Stimulated activated CD8-positive, alpha-beta memory T cell treated with anti-CD3 and anti-CD28 coated beads, Interleukin-12 subunit alpha, Interleukin-12 subunit beta, amount 100 ng/mL, for 24 hours (primary cell): ENCODE measurements at regions not wholly inside any gene's neighbourhood (a gene's known extent, or its start where the extent isn't known, plus 50 kb on each side); places are given as distances from the start of the nearest gene placed in this dataset.

ENCODE experiments used
- DNase-seq: peaks from one replicate; pipeline ENCODE4 v3.0.0-alpha.2; 2020; ENCODE audit errors: extremely low read depth

GRCh38 chr2:118698564-118698963 is 148.9 kb downstream of the EN1 start:
- no peak for DNase-seq

DNA sequence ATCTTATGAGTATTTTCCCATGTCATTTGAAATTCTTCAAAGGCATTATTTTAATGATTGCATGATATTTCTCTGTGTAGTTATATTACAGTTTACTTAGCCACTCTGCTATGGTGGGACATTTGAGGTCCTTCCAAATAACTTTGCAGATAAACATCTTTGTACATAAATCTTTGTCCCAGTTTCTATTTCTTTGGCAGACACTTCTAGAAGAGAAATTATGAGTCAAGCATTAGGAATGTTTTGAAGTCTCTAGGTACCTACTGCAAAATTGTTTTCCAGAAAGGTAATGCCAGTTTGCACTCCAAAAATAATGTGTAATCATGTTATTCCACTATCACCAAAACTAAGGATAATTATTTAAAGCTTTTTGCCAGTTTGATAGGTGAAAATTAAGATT is 149.7 kb downstream of the EN1 start:
- DNase-seq, result no peak

- DNase-seq, result no peak
Measured at GRCh38 chr2:118696786-118697465, 150.5 kb downstream of the EN1 start.

GRCh38 chr2:118693287-118693822 is 154.1 kb downstream of the EN1 start:
- DNase-seq, result no peak

DNA sequence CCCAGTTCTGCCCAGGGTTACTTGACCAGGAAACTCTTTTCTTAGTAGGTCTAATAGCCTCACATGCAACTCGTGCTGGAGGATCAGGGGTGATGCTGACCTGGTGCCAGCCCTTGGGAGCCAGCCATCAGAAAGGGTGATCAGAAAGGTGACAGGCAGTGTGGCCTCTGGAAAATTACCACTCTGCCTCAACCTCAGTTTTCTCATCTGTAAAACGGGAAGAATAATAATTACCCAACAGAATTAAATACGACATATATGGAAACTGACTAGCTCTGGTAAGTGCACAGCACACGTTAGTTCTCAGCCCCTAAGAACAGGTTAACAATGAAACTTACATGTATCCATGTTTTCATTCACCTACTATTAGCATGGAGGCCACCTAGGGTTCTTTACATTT is 157.6 kb downstream of the EN1 start:
- DNase-seq, result no peak

- no peak for DNase-seq
Measured at GRCh38 chr2:118689456-118689855, 158.0 kb downstream of the EN1 start.

GRCh38 chr2:118689033-118689432 is 158.4 kb downstream of the EN1 start:
- DNase-seq, result no peak

DNA sequence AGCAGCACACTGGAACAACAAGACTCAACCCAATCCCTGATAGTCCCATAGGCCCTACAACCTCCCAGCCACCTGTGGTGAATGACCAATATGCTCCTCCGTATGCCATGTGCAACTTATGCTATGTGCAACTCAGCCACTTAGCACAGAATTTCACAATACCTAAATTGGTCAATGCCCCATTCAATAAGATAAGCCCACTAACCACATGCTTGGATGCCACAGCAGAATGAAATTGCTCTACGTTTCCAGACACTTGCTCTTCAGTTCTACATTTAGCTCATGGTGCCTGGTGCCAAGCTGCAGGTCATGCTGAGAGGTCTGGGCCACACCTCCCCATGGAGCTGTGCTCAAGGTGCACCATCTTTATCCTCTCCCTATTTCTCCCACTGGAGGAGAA is 159.8 kb downstream of the EN1 start:
- no peak for DNase-seq

- DNase-seq, result no peak
Measured at GRCh38 chr2:118687192-118687591, 160.3 kb downstream of the EN1 start.

GRCh38 chr2:118686346-118686745 is 161.1 kb downstream of the EN1 start:
- DNase-seq, result no peak

DNA sequence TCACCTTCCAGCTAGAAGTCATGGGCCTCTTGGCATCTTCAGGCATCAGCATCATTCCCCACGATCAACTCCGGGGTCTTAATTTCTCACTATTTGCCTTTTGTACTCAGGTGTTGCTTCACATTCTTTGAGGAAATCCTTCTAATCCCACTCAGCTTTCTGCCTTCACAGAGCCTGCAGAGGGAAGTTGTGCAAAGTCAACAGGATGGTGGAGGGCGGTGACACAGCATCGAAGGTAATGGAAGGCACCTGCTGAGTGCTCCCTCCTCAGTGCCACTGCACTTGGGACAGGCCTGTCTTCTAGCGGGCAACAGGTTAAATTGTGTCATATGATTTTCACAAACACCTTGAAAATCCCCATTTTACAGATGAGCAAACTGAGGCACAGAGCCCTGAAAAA is 164.0 kb downstream of the EN1 start:
- DNase-seq, result no peak

DNA sequence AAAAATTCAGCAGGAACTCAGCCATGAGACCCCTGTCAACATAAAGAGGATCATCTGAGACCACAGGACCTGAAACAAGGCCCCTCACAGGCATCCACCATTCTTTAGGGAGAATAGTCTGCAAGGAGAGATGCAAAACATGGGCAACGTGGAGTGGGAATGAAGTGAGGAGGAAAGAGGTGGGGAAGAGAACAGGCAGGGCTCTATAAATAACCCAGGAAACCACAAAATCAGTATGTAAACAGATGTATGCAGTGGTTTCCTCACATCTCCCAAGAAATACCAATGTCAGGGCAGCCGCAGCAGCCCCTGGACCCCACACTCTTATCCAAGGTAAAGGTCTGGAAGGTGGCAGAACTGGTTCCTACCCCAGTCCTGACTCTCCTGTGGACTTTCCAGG is 168.5 kb downstream of the EN1 start:
- no peak for DNase-seq

DNA sequence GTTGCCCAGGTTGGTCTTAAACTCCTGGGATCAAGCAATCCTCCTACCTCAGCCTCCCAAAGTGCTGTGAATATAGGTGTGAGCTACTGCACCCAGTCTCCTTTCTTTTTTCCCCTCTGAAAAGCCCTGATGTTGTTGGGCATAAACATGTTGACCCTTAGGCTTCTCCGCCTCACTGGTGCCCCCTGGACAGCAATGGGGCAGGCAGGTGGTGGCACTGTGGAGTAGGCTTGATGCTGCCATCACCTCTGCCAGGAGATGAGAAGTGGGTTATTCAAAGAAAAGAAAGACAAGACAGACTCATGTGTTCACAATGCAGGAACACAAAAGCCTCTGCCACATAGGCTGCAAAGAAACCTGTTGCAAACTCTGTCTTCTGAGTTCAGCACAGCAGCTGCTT is 169.9 kb downstream of the EN1 start:
- DNase-seq, result no peak

DNA sequence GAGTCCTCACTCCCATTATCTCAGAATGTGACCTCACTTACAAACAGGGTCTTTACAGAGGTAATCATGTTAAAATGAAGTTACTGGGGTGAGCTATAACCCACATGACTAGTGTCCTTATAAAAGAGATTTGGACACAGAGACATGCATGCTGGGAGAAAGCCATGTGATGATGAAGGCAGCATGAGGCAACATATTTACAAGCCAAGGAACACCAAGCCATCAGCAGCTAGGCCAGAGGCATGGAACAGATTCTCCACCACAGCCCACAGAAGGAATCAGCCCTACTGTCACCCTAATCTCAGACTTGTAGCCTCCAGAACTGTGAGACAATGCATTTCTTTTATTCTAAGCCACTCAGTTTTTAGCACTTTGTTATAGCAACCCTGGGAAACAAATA is 171.9 kb downstream of the EN1 start:
- no peak for DNase-seq

DNA sequence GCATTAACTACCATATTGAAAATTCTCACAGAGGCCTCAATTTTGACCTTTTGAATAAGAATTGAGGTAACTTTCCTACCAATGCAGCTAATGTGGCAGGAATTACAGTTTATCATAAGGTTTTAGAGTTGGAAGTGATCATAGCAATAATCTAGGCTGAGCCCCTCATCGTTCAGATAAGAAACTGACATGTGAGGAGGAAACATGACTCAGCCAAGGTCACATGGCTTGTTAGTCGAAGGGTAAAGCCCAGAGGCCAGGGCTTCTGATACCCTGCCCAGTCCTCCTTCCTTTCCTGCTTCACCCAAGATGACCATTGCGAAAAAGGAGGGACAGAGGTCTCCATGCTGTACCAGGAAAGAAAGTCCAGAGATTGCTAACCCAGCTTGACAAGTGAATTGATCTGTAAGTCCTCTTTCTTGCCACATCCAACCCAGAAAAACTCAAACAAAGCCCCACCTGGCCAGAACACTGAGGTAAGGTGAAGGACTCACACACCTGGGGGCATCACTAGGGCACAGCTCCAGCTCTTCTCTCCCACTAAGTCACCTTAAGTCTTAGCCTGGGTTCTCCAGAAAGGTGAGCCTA is 174.8 kb downstream of the EN1 start:
- no peak for DNase-seq

- DNase-seq, result no peak
Measured at GRCh38 chr2:118671701-118672454, 175.6 kb downstream of the EN1 start.

GRCh38 chr2:118670838-118671237 is 176.6 kb downstream of the EN1 start:
- DNase-seq, result no peak

DNA sequence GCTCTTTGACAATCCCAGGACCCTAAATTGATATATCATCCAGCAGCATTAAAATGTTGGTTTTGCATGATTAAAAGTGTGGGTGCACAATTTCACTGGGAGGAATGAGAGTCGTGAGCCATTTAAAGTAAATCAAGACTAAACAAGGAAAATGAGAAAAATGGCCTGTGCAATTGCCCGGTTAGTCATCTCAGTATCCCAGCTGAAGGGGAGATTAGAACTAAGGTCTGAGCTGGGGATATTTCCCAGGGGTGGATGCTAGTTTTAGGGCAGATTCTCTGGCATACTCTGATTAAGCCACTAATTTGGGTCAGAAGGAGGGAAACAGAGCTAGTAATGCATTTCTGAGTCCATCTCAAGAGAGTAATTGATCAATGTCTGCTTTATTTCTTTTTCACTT is 177.2 kb downstream of the EN1 start:
- DNase-seq, result no peak

GRCh38 chr2:118669654-118670053 is 177.8 kb downstream of the EN1 start:
- DNase-seq, result no peak

DNA sequence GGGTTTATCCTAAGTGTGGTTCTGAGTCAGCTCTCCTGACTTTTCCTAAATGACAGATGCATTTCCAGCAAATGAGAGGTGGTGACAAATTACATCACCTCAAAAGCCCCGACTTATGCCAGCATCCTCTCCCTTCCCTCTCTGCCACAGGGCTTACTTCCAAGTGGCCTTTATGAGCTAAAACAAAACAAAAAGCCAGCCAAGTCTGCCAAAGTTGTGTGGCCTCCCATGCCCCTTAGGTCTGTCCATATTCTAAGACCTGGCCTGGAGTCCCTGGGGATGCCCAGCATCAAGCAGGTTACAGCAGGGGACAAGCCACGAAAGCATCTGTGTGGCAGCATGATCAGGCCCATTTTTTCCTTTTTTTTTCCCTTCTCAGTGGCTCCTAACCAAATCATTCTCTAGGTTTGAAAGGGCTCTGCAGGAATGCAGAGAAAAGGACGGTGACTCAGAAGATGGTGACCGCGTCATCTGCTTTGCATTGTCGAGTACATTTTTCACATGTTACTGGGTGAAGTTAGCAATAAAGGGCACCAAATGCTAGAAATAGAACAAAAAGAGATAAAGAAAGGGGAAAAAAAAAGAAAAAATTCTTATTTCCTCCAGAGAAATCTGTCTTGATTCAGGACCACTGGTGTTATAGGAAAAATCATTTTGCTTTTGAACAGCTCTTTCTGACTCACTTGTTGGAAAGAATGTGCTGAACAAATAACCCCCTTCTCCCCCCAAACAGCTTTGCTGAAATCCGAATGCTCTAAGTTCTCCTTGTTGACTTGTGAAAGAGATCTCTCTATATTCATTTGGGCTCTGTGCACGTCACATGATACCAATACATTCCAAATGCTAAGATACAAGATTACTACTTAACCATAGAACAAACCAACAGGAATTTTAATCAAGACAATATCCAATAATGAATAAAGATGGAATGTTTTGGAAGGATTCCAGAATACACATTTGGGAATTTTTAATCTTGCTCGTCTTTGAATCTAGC is 178.7 kb downstream of the EN1 start:
- DNase-seq, result no peak

DNA sequence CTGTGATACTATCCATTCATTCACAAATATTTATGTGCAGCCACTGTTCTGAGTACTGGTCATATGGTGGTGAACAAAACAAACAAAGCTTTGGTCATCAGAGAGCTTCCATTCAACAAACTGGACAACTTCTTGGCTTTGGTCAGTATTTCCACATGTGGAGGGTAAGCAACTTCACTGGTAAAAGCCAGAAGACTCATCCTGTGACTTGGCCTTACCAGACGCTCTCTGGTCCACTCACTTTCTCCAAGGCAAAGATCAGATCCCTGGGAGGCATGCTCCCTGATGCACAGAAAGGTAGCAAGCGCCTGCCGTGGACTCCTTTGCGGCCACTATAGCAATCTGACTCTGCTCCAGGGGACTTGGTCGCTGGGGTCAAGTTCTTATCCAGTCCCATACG is 179.5 kb downstream of the EN1 start:
- no peak for DNase-seq

- no peak for DNase-seq
Measured at GRCh38 chr2:118667348-118667747, 180.1 kb downstream of the EN1 start.
